ENCODE measurements at regions not wholly inside any gene's neighbourhood (a gene's known extent, or its start where the extent isn't known, plus 50 kb on each side); places are given as distances from the start of the nearest gene placed in this dataset.

DNA sequence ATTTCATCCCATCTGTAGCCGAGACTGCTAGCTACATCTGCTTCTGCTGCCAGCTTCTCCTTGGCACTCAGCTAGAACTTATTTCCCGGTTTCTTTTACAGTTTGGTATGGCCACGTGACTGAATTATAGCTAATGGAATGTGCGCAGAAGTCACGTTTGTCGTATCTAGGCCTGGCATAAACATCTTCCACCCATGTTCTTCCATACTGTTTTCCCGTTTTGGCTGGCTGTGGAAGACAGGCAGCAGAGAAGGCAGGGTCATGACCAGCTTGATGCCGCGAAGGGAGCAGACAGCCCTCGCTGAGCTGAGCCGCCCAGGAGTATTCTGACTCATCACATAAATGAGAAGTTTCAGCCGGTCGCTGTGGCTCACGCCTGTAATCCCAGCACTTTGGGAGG lies 186.7 kb downstream of the RFC3 start:
- no peak for DNase-seq

DNA sequence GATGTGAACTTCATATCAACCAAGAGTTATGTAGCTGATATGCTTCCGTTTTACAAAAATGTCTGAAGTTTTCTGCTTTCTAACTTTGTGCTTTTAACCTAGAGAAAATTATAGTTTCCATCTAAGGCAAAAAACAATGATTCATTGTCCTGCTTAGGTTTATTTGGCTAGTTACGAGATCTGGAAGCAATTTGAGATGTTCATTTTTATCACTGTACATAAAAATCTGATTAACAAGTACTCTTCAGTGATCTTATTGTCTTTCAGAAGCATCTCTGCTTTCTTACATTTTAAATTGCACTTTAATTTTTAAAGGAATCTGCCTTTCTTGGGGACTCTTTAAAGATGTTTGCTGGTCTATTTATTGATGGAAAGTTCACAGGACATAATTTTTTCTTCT lies 188.1 kb downstream of the RFC3 start:
- DNase-seq = no peak

- no peak for DNase-seq
Observed at GRCh38 chr13:34011552-34012085, 193.7 kb downstream of the RFC3 start.

- DNase-seq = no peak
Observed at GRCh38 chr13:34012382-34012781, 194.4 kb downstream of the RFC3 start.

- DNase-seq = no peak
Observed at GRCh38 chr13:34013061-34013460, 195.1 kb downstream of the RFC3 start.

DNA sequence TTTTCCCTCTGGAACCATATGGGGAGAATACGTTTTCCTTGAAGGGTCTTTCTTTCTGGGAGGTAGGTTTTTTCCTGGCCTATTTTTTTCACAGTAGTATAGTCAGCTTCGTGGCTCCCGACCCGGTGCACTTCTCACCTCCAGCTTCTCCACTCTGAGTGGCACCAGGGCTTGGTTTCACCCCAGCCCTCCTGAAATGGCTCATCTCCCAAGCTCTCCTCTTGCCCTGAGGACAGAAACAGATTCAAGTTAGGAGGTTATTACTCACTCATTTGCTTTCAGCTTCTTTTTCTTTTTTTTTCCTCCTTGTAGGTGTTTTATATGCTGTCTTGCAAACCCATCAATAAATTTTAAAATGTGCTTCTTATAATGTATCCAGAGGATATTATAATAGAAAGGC lies 199.3 kb downstream of the RFC3 start:
- DNase-seq = no peak

GRCh38 chr13:34019870-34020269 lies 201.9 kb downstream of the RFC3 start:
- DNase-seq = no peak

- DNase-seq = no peak
Observed at GRCh38 chr13:34020388-34020787, 202.4 kb downstream of the RFC3 start.

DNA sequence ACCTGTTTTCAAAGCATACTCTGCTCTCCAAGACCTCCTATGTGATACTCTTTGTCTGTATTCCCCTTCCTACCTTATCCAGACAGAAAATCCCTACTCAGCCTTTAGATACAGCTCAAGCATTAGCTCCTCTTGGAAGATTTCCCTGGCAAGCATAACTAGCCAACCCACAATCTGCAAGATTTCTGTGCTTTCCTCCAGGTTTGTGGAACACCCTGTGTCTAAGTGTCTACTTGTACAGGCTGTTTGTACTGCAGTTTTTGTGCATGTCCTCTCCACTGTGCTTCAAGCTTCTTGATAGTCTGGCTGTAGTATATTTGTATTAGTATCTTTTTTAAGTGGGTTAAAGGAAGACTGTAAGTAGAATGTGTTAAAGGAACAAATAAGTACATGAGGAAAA lies 203.7 kb downstream of the RFC3 start:
- no peak for DNase-seq

DNA sequence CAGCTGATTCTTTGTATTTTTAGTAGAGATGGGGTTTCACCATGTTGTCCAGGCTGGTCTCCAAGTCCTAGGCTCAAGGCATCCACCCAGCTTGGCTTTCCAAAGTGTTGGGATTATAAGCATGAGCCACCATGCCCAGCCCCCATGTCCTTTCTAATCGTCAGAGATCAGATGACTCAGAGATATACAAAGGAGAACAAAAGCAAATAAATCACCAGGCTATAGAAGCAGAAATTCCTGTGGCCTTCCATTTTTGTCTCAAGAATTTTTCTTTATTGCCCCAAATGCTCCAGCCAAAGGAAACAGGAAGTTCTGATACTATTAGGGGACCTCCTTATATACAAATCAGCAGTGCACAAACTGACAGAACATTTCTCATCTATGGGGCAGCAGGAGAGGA lies 207.8 kb downstream of the RFC3 start:
- DNase-seq = no peak

DNA sequence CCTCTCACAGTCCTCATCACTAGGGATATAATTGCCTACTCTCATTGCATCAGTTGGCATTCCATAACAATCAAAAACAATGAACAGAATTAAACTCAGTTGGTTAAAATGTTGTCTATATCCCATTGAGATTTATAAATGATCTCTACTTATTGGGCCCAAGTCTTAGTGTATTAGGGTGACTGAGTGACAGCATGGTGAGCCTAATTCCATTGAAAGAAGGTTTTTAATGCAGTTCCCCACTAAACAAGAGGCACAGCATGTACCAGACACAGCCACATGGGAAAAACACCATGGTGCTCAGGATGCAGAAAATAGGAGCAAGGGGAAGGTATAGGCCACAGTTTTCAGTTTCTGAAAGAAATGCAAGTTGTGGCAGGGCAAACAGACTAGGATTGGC lies 208.4 kb downstream of the RFC3 start:
- DNase-seq = no peak

- DNase-seq = no peak
Observed at GRCh38 chr13:34028496-34029442, 210.8 kb downstream of the RFC3 start.

DNA sequence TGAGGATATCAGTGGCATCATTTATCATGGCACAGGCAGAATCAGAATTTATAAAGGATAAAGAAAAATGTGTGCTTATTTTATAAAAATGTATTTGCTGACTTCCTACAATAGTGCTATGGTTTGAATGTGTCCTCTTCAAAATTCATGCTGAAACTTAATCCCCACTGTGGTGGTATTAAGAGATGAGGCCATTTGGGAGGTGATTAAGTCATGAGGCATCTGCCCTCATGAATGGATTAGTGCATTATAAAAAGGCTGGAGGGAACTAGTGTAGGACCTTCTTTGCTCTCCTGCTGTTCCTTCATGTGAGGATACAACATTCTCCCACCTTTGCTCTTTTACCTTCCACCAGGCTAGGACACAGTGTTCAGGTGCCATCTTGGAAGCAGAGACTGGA lies 212.8 kb downstream of the RFC3 start:
- DNase-seq = no peak

DNA sequence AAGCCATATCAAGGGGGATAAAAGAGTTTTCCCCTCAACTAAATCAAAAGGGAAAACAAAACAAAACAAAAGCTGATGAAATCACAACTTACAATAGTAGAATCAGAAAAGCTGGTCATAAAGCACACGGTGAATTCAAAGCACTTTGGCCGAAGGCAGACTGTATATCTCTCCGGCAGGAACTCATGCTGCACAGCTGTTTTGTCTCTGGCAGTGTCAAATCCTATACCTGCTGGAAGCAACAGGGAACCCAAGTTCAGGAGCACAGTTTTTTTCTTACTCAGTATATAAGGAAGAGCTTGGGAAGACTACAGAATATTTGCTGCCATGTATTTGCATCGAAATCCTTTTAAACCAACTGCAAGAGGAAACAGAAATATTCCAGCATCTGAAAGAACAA lies 213.7 kb downstream of the RFC3 start:
- DNase-seq = no peak

- no peak for DNase-seq
Observed at GRCh38 chr13:34034411-34034810, 216.5 kb downstream of the RFC3 start.

DNA sequence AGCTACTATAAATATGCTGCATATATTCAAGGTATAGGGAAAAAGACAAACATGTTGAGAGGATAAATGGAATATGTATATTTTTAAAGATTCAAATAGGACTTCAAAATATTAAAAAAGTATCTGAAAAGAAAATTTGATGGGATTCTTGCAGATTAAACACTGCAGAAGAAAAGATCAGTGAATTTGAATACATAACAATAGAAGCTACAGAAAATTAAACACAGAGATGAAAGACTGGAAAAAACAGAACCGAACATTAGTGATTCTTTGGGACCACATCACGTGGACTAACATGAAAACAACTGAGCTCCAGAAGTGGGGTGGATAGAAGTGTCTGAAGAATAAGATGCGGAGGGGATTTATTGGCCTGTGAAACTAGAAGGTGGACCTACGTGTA lies 217.2 kb downstream of the RFC3 start:
- DNase-seq = no peak

GRCh38 chr13:34035676-34036325 lies 217.9 kb downstream of the RFC3 start:
- no peak for DNase-seq

- no peak for DNase-seq
Observed at GRCh38 chr13:34037636-34038540, 219.9 kb downstream of the RFC3 start.

DNA sequence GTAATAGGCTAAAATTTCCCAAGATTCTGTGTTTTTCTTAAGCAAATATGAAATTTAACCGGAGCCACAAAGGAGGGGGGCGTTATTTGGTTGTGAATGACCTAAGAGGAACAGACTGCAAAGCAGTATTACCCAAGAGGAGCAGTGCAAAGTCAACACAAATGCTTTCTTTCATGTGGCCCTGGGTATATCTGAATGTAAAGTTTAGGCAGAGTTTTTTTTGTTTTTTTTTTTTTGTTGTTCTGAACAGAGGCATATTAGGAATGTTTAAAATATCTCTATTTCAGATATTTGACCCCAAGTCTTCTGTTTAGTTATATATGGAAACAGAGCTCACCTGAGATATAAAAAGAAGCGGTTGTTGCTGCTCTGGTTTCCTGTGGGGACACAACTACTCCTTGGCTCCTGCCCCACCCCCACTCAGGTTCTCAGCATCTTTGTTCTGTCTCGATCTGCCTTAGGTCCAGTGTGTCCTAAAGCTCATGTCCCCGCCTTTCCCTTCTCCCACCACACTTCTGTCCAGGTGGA lies 220.7 kb downstream of the RFC3 start:
- DNase-seq = no peak

GRCh38 chr13:34039678-34040077 lies 221.7 kb downstream of the RFC3 start:
- no peak for DNase-seq

DNA sequence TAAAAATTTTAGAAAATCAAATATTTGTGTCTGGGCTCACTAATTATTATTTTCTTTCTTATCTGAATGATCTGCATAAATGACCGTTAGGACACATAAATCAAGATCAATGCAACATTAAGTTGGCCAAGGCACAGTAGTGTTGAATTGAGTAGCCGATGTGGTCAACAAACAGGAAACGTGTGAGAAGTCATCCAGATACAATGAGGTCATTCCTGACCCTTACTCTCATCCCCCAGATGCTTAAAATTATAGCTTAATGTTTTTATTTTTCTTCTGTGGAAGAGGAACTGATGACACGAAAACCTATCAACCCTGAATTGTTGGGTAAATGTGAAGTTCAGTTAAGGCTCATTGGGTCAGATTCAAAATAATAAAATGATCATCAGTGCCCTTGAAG lies 222.9 kb downstream of the RFC3 start:
- no peak for DNase-seq

DNA sequence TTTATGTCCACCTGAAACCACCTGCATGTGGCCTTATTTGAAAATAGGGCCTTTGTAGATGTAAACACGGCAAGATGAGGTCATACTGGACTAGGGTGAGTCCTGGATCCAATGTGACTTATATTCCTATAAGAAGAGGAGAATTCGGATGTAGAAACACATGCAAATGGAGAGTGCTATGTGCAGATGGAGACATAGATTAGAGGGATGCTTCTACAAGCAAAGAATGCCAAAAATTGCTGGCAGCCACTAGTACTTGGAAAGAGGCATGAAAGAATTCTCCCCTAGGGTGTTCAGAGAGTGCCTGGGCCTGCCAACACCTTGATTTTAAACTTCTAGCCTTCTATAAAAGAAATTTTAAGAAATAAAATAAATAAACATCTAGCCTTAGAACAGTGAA lies 226.1 kb downstream of the RFC3 start:
- no peak for DNase-seq

DNA sequence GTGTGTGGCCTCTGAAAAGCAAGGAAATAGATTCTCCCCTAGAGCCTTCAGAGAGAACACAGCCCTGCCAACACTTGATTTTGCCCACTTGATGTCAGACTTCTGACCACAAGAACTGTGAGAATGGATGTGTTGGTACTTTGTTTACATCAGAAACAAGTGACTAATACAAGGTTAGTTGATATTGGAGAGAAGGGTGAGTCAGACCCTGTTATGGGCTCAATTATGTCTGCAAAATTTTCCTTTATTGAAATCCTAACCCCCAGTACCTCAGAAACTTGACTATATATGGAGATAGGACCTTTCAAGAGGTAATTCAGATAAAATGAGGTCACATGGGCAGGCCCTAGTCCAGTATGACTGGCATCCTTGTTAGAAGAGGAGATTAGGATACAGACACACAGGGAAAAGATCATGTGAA lies 226.7 kb downstream of the RFC3 start:
- DNase-seq = no peak

All from NCI-H1105 (cell line).